Breast epithelium (tissue), 4 donors: ENCODE measurements at regions not wholly inside any gene's neighbourhood (a gene's known extent, or its start where the extent isn't known, plus 50 kb on each side); places are given as distances from the start of the nearest gene placed in this dataset.

Experiments
- DNase-seq, 2 donors: peaks; one replicate each; pipeline ENCODE4 v3.0.0-alpha.2; 2019; ENCODE audit warnings: low spot score in 2 of 2
- H3K27ac ChIP-seq, 2 donors: fragments of 200-600 bp; sonication (generic) in 1 of 2; one replicate each; pipeline ENCODE4 v1.5.1; 2016 to 2019; ENCODE audit warnings: mild to moderate bottlenecking in 1 of 2
- H3K27me3 ChIP-seq, 2 donors: fragments of 200-600 bp; sonication (generic) in 1 of 2; one replicate each; pipeline versions ENCODE4 v1.5.1 to v1.6.0; 2017 to 2019; ENCODE audit warnings: control low read depth in 1 of 2, mild to moderate bottlenecking in 1 of 2
- H3K36me3 ChIP-seq: fragments of 200-600 bp; one replicate; pipeline ENCODE4 v1.5.1; 2019
- H3K4me1 ChIP-seq, 2 donors: fragments of 200-600 bp; sonication (generic); one replicate each; pipeline ENCODE4 v1.5.1; 2016 to 2019; ENCODE audit warnings: control low read depth in 1 of 2
- H3K4me3 ChIP-seq, 3 donors: fragments of 200-600 bp; sonication (generic); 1 replicate in 2 of 3; 2 replicates in 1 of 3; pipeline ENCODE4 v1.5.1; 2016 to 2019; ENCODE audit warnings: mild to moderate bottlenecking in 3 of 3, moderate library complexity in 2 of 3
- H3K9me3 ChIP-seq, 2 donors: fragments of 200-600 bp; sonication (generic) in 1 of 2; one replicate each; pipeline ENCODE4 v1.5.1; 2016 to 2019; ENCODE audit warnings: control low read depth in 1 of 2
- CTCF ChIP-seq, 3 donors: fragments of 450-650 bp; IDR thresholded peaks; one replicate each; pipeline ENCODE4 v1.5.1; 2016 to 2017; ENCODE audit warnings: antibody characterized with exemption in 3 of 3, mild to moderate bottlenecking in 3 of 3, moderate library complexity in 3 of 3
- POLR2A ChIP-seq: fragments of 450-650 bp; IDR thresholded peaks from one replicate; pipeline ENCODE4 v1.6.1; 2016; ENCODE audit warnings: antibody characterized with exemption, mild to moderate bottlenecking, moderate library complexity
- POLR2AphosphoS5 ChIP-seq, 3 donors: sonication (generic); formaldehyde crosslinking; IDR thresholded peaks; one replicate each; pipeline ENCODE4 v1.6.1; 2017; ENCODE audit warnings: antibody characterized with exemption in 3 of 3
- intact Hi-C: fragments of 100-400 bp; cut with DNase I; formaldehyde crosslinking; loops from one replicate; pipeline ENCODE4 v1.15.1; 2023; ENCODE audit warnings: low total_unique reads

GRCh38 chr10:30215141-30215540, 133.9 kb downstream of the MTPAP start:
- TF ChIP-seq POLR2A: no peak
- no peak for TF ChIP-seq POLR2AphosphoS5 (IDR thresholded peaks at IDR 0.05)
- TF ChIP-seq CTCF (IDR thresholded peaks at IDR 0.05): no peak
- intact Hi-C loops: no loop called here
- no peaks in the 10 kb centered on the region for H3K27me3 ChIP-seq
- peak overlapping the region in 1 of 3 donors; percentile 37 for H3K4me3 ChIP-seq
- peaks cover 0 to 5% of the 10 kb centered on the region in 2 donors for H3K4me1 ChIP-seq
- no peaks in the 10 kb centered on the region for H3K9me3 ChIP-seq
- peak overlapping the region in 1 of 2 donors; percentile 71 for H3K27ac ChIP-seq
- H3K36me3 ChIP-seq: no peaks in the 10 kb centered on the region
- DNase-seq: no peak

GRCh38 chr10:30210296-30210695, 138.8 kb downstream of the MTPAP start:
- H3K9me3 ChIP-seq: no peaks in the 10 kb centered on the region
- intact Hi-C loops: no loop called here
- no peak overlapping the region for H3K27ac ChIP-seq
- no peaks in the 10 kb centered on the region for H3K36me3 ChIP-seq
- no peaks in the 10 kb centered on the region for H3K27me3 ChIP-seq
- H3K4me3 ChIP-seq: no peak overlapping the region
- no peaks in the 10 kb centered on the region for H3K4me1 ChIP-seq
- TF ChIP-seq CTCF (IDR thresholded peaks at IDR 0.05): no peak
- TF ChIP-seq POLR2AphosphoS5 (IDR thresholded peaks at IDR 0.05): no peak
- no peak for TF ChIP-seq POLR2A
- DNase-seq: no peak

GRCh38 chr10:30208330-30208729, 140.7 kb downstream of the MTPAP start:
- H3K27me3 ChIP-seq: no peaks in the 10 kb centered on the region
- H3K9me3 ChIP-seq: no peaks in the 10 kb centered on the region
- no peaks in the 10 kb centered on the region for H3K4me1 ChIP-seq
- H3K36me3 ChIP-seq: no peaks in the 10 kb centered on the region
- TF ChIP-seq CTCF (IDR thresholded peaks at IDR 0.05) (no peak), POLR2AphosphoS5 (IDR thresholded peaks at IDR 0.05) (no peak), POLR2A (no peak)
- no peak overlapping the region for H3K27ac ChIP-seq
- DNase-seq: no peak
- H3K4me3 ChIP-seq: no peak overlapping the region
- intact Hi-C loops: no loop called here

GRCh38 chr10:30207485-30208052, 141.5 kb downstream of the MTPAP start:
- Histone ChIP-seq H3K4me3 (no peak overlapping the region), H3K4me1 (no peaks in the 10 kb centered on the region), H3K27me3 (no peaks in the 10 kb centered on the region), H3K36me3 (no peaks in the 10 kb centered on the region), H3K9me3 (no peaks in the 10 kb centered on the region), H3K27ac (no peak overlapping the region)
- TF ChIP-seq POLR2AphosphoS5 (IDR thresholded peaks at IDR 0.05) (no peak), POLR2A (no peak), CTCF (IDR thresholded peaks at IDR 0.05) (no peak)
- intact Hi-C loops: no loop called here
- DNase-seq: no peak

GRCh38 chr10:30200017-30200415, 140.6 kb upstream of the JCAD start:
- H3K36me3 ChIP-seq: no peaks in the 10 kb centered on the region
- no peak overlapping the region for H3K4me3 ChIP-seq
- DNase-seq: no peak
- H3K4me1 ChIP-seq: no peaks in the 10 kb centered on the region
- no peaks in the 10 kb centered on the region for H3K27me3 ChIP-seq
- H3K27ac ChIP-seq: no peak overlapping the region
- TF ChIP-seq POLR2AphosphoS5 (IDR thresholded peaks at IDR 0.05) (no peak), CTCF (IDR thresholded peaks at IDR 0.05) (no peak), POLR2A (no peak)
- no peaks in the 10 kb centered on the region for H3K9me3 ChIP-seq
- intact Hi-C loops: no loop called here
